Left ventricle myocardium inferior (tissue), 1 donor: ENCODE measurements at regions not wholly inside any gene's neighbourhood (a gene's known extent, or its start where the extent isn't known, plus 50 kb on each side); places are given as distances from the start of the nearest gene placed in this dataset.

Source experiments
- DNase-seq: peaks from one replicate; pipeline ENCODE4 v3.0.0-alpha.2; 2020
- H3K27ac ChIP-seq: fragments of 200-600 bp; replicated peaks from 2 replicates; pipeline ENCODE4 v1.8.0; 2021
- H3K27me3 ChIP-seq: fragments of 200-600 bp; 2 replicates; pipeline ENCODE4 v1.8.0; 2021; ENCODE audit warnings: low read depth
- H3K36me3 ChIP-seq: fragments of 200-600 bp; 2 replicates; pipeline ENCODE4 v1.8.0; 2021
- H3K4me1 ChIP-seq: fragments of 200-600 bp; 2 replicates; pipeline ENCODE4 v1.8.0; 2021
- H3K4me3 ChIP-seq: fragments of 200-600 bp; 2 replicates; pipeline ENCODE4 v1.8.0; 2021; ENCODE audit warnings: mild to moderate bottlenecking, moderate library complexity
- H3K9me3 ChIP-seq: fragments of 200-600 bp; replicated peaks from 2 replicates; pipeline ENCODE4 v1.8.0; 2021
- CTCF ChIP-seq: fragments of 200-600 bp; IDR thresholded peaks from 2 replicates; pipeline ENCODE4 v1.8.0; 2021; ENCODE audit warnings: antibody characterized with exemption, mild to moderate bottlenecking, borderline replicate concordance
- intact Hi-C: fragments of 100-400 bp; cut with micrococcal nuclease; formaldehyde crosslinking; loops from one replicate; pipeline ENCODE4 v1.11.0; 2022
- donor health status: DM: no; HTN: yes; CAD: no; lungs with severe emphysema.

- H3K36me3 ChIP-seq, result no peaks in the 10 kb centered on the region
- no peak overlapping the region for H3K27ac ChIP-seq
- intact Hi-C loops, result no loop called here
- H3K4me3 ChIP-seq, result no peak overlapping the region
- H3K9me3 ChIP-seq, result peaks cover 32% of the 10 kb centered on the region
- H3K4me1 ChIP-seq, result no peaks in the 10 kb centered on the region
- no peak for DNase-seq
- no peak for TF ChIP-seq CTCF
- no peaks in the 10 kb centered on the region for H3K27me3 ChIP-seq
These were observed 436.4 kb upstream of the PKN2 start for GRCh38 chr1:88247666-88248065.

GRCh38 chr1:88250915-88251314 is 433.2 kb upstream of the PKN2 start:
- Histone ChIP-seq H3K27ac (no peak overlapping the region), H3K4me3 (no peak overlapping the region), H3K4me1 (no peaks in the 10 kb centered on the region), H3K9me3 (peaks cover 8% of the 10 kb centered on the region), H3K27me3 (no peaks in the 10 kb centered on the region), H3K36me3 (no peaks in the 10 kb centered on the region)
- no peak for DNase-seq
- intact Hi-C loops, result no loop called here
- no peak for TF ChIP-seq CTCF

- no peaks in the 10 kb centered on the region for H3K4me1 ChIP-seq
- TF ChIP-seq CTCF, result no peak
- H3K4me3 ChIP-seq, result no peak overlapping the region
- no peak for DNase-seq
- H3K27me3 ChIP-seq, result no peaks in the 10 kb centered on the region
- no peak overlapping the region for H3K27ac ChIP-seq
- H3K36me3 ChIP-seq, result no peaks in the 10 kb centered on the region
- H3K9me3 ChIP-seq, result peaks cover 7% of the 10 kb centered on the region
- intact Hi-C loops, result no loop called here
These were observed 431.3 kb upstream of the PKN2 start for GRCh38 chr1:88252745-88253144.

GRCh38 chr1:88265606-88266005 is 418.5 kb upstream of the PKN2 start:
- no peak overlapping the region for H3K27ac ChIP-seq
- intact Hi-C loops, result no loop called here
- H3K4me1 ChIP-seq, result no peaks in the 10 kb centered on the region
- TF ChIP-seq CTCF, result no peak
- no peaks in the 10 kb centered on the region for H3K27me3 ChIP-seq
- no peak for DNase-seq
- no peaks in the 10 kb centered on the region for H3K36me3 ChIP-seq
- no peaks in the 10 kb centered on the region for H3K9me3 ChIP-seq
- no peak overlapping the region for H3K4me3 ChIP-seq

GRCh38 chr1:88266051-88266450 is 418.0 kb upstream of the PKN2 start:
- no peak overlapping the region for H3K4me3 ChIP-seq
- H3K27me3 ChIP-seq, result no peaks in the 10 kb centered on the region
- intact Hi-C loops, result no loop called here
- H3K9me3 ChIP-seq, result no peaks in the 10 kb centered on the region
- TF ChIP-seq CTCF, result no peak
- no peaks in the 10 kb centered on the region for H3K4me1 ChIP-seq
- H3K27ac ChIP-seq, result no peak overlapping the region
- DNase-seq, result no peak
- H3K36me3 ChIP-seq, result no peaks in the 10 kb centered on the region

GRCh38 chr1:88272216-88272615 is 411.9 kb upstream of the PKN2 start:
- H3K4me3 ChIP-seq, result no peak overlapping the region
- no peak for TF ChIP-seq CTCF
- no peaks in the 10 kb centered on the region for H3K27me3 ChIP-seq
- no peak for DNase-seq
- intact Hi-C loops, result no loop called here
- H3K27ac ChIP-seq, result no peak overlapping the region
- no peaks in the 10 kb centered on the region for H3K36me3 ChIP-seq
- no peaks in the 10 kb centered on the region for H3K4me1 ChIP-seq
- no peaks in the 10 kb centered on the region for H3K9me3 ChIP-seq
